Hepatocyte (in vitro differentiated cells): ENCODE measurements at regions not wholly inside any gene's neighbourhood (a gene's known extent, or its start where the extent isn't known, plus 50 kb on each side); places are given as distances from the start of the nearest gene placed in this dataset.
"Not testable (repeated sequence)": the region's sequence is repeated elsewhere in the genome, so short reads cannot be mapped to it uniquely, and the experiment has no call there.

Source experiments
- DNase-seq: peaks from one replicate; pipeline ENCODE4 v3.0.0-alpha.2; 2016; ENCODE audit warnings: low spot score
- H2AFZ ChIP-seq: fragments of 200-600 bp; sonication (generic); 2 replicates; pipeline ENCODE4 v1.6.0; 2016; ENCODE audit warnings: antibody characterized with exemption, mild to moderate bottlenecking
- H3K27ac ChIP-seq: fragments of 200-600 bp; sonication (generic); 2 replicates; pipeline ENCODE4 v1.5.1; 2016; ENCODE audit warnings: mild to moderate bottlenecking
- H3K27me3 ChIP-seq: fragments of 200-600 bp; sonication (generic); 2 replicates; pipeline ENCODE4 v1.6.1; 2016
- H3K36me3 ChIP-seq: fragments of 200-600 bp; sonication (generic); replicated peaks from 2 replicates; pipeline ENCODE4 v1.5.1; 2016; ENCODE audit warnings: low read depth; ENCODE audit not compliant: insufficient read depth
- H3K4me1 ChIP-seq: fragments of 200-600 bp; sonication (generic); 2 replicates; pipeline ENCODE4 v1.5.1; 2016; ENCODE audit warnings: mild to moderate bottlenecking, moderate library complexity; ENCODE audit not compliant: insufficient read depth
- H3K4me2 ChIP-seq: fragments of 200-600 bp; sonication (generic); 2 replicates; pipeline ENCODE4 v1.6.0; 2016
- H3K4me3 ChIP-seq: fragments of 200-600 bp; sonication (generic); 2 replicates; pipeline ENCODE4 v1.5.1; 2016; ENCODE audit warnings: mild to moderate bottlenecking
- H3K79me2 ChIP-seq: fragments of 200-600 bp; sonication (generic); 2 replicates; pipeline ENCODE4 v1.6.0; 2017; ENCODE audit warnings: mild to moderate bottlenecking
- H3K9me2 ChIP-seq: fragments of 200-600 bp; sonication (generic); replicated peaks from 2 replicates; pipeline ENCODE4 v1.6.0; 2017; ENCODE audit warnings: mild to moderate bottlenecking; ENCODE audit not compliant: insufficient read depth
- H3K9me3 ChIP-seq: fragments of 200-600 bp; sonication (generic); 2 replicates; pipeline ENCODE4 v1.5.1; 2016; ENCODE audit warnings: low read depth, mild to moderate bottlenecking
- H4K20me1 ChIP-seq: fragments of 200-600 bp; sonication (generic); 2 replicates; pipeline ENCODE4 v1.6.0; 2016; ENCODE audit warnings: mild to moderate bottlenecking; ENCODE audit not compliant: insufficient read depth, poor library complexity, severe bottlenecking
- CTCF ChIP-seq: fragments of 200-600 bp; sonication (generic); IDR thresholded peaks from 2 replicates; pipeline ENCODE4 v1.5.1; 2016; ENCODE audit warnings: antibody characterized with exemption, mild to moderate bottlenecking; ENCODE audit not compliant: poor library complexity
- EZH2 ChIP-seq: fragments of 200-600 bp; sonication (generic); IDR thresholded peaks from 2 replicates; pipeline ENCODE4 v1.6.1; 2016; ENCODE audit warnings: antibody characterized with exemption, mild to moderate bottlenecking, borderline replicate concordance
- EZH2phosphoT487 ChIP-seq: fragments of 200-600 bp; sonication (generic); IDR thresholded peaks from one replicate; pipeline ENCODE4 v1.6.1; 2018; ENCODE audit warnings: antibody characterized with exemption, mild to moderate bottlenecking, low read depth, moderate library complexity; ENCODE audit not compliant: unreplicated experiment, severe bottlenecking
- WGBS: methylation state at CpG from one replicate; pipeline ENCODE4 v1.1.6; 2016; ENCODE audit warnings: low lambda C conversion rate; ENCODE audit errors: missing lambda C conversion rate; 5-methylcytosine and 5-hydroxymethylcytosine counted together

DNA sequence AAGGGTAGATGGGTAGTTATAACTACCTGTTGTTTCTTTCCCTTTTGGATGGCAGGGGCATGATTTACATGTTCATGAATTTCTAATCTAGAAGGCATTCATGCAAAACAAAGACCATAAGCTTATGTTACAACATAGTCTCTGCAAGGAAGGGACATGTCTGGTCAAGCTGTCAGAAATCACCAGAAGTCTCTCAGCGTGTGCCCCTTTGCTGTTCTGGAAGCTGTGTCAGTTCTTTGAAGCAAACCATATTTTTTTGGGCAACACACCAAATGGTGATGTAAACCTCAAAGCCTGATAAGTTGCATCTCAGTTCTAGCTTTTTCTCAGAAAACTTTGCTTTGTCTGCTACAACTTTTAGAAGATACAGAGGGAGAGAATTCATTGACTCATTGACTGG lies 173.5 kb upstream of the CTAGE1 start:
- H4K20me1 ChIP-seq = no peaks in the 10 kb centered on the region
- no peak overlapping the region for H3K4me2 ChIP-seq
- no peaks in the 10 kb centered on the region for H3K79me2 ChIP-seq
- H3K27me3 ChIP-seq = no peaks in the 10 kb centered on the region
- no peaks in the 10 kb centered on the region for H3K9me2 ChIP-seq
- H3K9me3 ChIP-seq = no peaks in the 10 kb centered on the region
- no peaks in the 10 kb centered on the region for H3K4me1 ChIP-seq
- no peak overlapping the region for H3K27ac ChIP-seq
- no peak overlapping the region for H2AFZ ChIP-seq
- H3K4me3 ChIP-seq = no peak overlapping the region
- no peak for TF ChIP-seq EZH2phosphoT487
- H3K36me3 ChIP-seq = no peaks in the 10 kb centered on the region
- 60% methylated on average over 1 of the region's 1 CpG for WGBS
- no peak for DNase-seq

- H3K9me2 ChIP-seq = no peaks in the 10 kb centered on the region
- no peak for DNase-seq
- H3K79me2 ChIP-seq = no peaks in the 10 kb centered on the region
- TF ChIP-seq EZH2phosphoT487 (no peak), EZH2 (no peak), CTCF (no peak)
- 94% methylated on average over 4 of the region's 4 CpGs for WGBS
- H4K20me1 ChIP-seq = no peaks in the 10 kb centered on the region
- H3K36me3 ChIP-seq = no peaks in the 10 kb centered on the region
- no peak overlapping the region for H2AFZ ChIP-seq
- no peaks in the 10 kb centered on the region for H3K27me3 ChIP-seq
- H3K9me3 ChIP-seq = no peaks in the 10 kb centered on the region
- no peaks in the 10 kb centered on the region for H3K4me1 ChIP-seq
- no peak overlapping the region for H3K4me3 ChIP-seq
- H3K27ac ChIP-seq = no peak overlapping the region
- no peak overlapping the region for H3K4me2 ChIP-seq
Measured at GRCh38 chr18:22594155-22594690, 176.5 kb upstream of the CTAGE1 start.

DNA sequence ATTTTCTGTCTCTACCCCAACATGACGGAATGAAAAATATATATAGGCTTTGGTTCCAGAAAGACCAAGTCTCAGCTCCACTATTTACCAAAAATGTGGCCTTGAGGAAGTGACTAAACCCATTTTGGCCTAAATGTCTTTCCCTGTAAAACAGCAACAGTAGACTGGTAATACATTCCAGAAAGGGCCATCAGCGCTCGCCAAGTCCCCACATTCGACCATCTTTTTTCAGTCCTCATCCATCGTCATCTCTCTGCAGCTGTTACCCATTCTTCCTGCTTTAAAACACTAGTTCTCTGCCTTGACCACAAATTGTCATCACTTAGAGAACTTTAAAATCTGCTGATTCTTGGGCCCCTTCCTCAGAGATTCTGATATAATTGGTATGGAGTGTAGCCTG lies 183.8 kb upstream of the CTAGE1 start:
- TF ChIP-seq CTCF = no peak
- TF ChIP-seq EZH2phosphoT487 = no peak
- no peak for TF ChIP-seq EZH2
- Histone ChIP-seq H3K9me2 (no peaks in the 10 kb centered on the region), H3K27me3 (no peaks in the 10 kb centered on the region), H3K4me2 (no peak overlapping the region), H2AFZ (no peak overlapping the region), H3K9me3 (no peaks in the 10 kb centered on the region), H4K20me1 (no peaks in the 10 kb centered on the region), H3K36me3 (no peaks in the 10 kb centered on the region), H3K27ac (no peak overlapping the region), H3K4me3 (no peak overlapping the region), H3K79me2 (no peaks in the 10 kb centered on the region), H3K4me1 (no peaks in the 10 kb centered on the region)
- DNase-seq = no peak
- WGBS = 89% methylated on average over 5 of the region's 5 CpGs

DNA sequence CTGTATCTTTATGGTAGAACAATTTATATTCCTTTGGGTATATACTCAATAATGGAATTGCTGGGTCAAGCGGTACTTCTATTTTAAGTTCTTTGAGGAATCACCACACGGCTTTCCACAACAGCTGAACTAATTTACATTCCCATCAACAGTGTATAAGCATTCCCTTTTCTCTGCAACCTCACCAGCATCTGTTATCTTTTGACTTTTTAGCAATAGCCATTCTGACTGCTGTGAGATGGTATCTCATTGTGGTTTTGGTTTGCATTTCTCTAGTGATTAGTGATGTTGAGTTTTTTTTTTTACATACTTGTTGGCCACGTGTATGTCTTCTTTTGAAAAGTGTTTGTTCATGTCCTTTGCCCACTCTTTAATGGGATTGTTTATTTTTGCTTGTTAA lies 184.7 kb upstream of the CTAGE1 start:
- not testable (repeated sequence) for H3K27me3 ChIP-seq, H2AFZ ChIP-seq, DNase-seq, H3K79me2 ChIP-seq, H3K4me1 ChIP-seq, H3K9me2 ChIP-seq, H3K9me3 ChIP-seq, H3K27ac ChIP-seq, H3K4me3 ChIP-seq, H3K4me2 ChIP-seq, H3K36me3 ChIP-seq, H4K20me1 ChIP-seq
- 62% methylated on average over 3 of the region's 3 CpGs for WGBS
